HCT116 (cell line): ENCODE measurements at regions not wholly inside any gene's neighbourhood (a gene's known extent, or its start where the extent isn't known, plus 50 kb on each side); places are given as distances from the start of the nearest gene placed in this dataset.

Source experiments
- ATAC-seq: fragments of 200-7000 bp; cut with Tn5 transposase; 2 replicates; pipeline ENCODE4 v1.9.1; 2020; ENCODE audit warnings: mild to moderate bottlenecking, moderate library complexity
- BruUV-seq: library from RNA; stranded (reverse); fragments of 400-500 nt; replicated peaks from 2 replicates; lab custom pipeline; 2021; lab: Mats Ljungman, UMichigan
- CTCF ChIA-PET: fragments of 300-600 bp; sonication (Branson Sonifier 250); formaldehyde crosslinking; loops from one replicate; lab custom pipeline; 2021; ENCODE audit warnings: antibody characterized with exemption; lab: Charles Lee
- POLR2A ChIA-PET: fragments of 300-600, 350-600 bp; sonication (Branson Sonifier 250); formaldehyde crosslinking; loops from one replicate; lab custom pipeline; 2021; ENCODE audit warnings: antibody characterized with exemption; lab: Charles Lee
- RAD21 ChIA-PET, 2 experiments: fragments of 300-600 bp; sonication (Branson Sonifier 250); formaldehyde crosslinking; loops; one replicate each; lab custom pipeline; 2023; ENCODE audit warnings: low total read pairs in 2 of 2; ENCODE audit not compliant: uncharacterized antibody in 2 of 2, unreplicated experiment in 2 of 2, low non-redundant PET in 1 of 2; lab: Charles Lee
- DNase-seq: peaks from one replicate; pipeline ENCODE4 v3.0.0-alpha.2; 2010; ENCODE audit warnings: low read depth, low spot score
- H2AFZ ChIP-seq: fragments of 200-600 bp; shearing (Covaris generic), sonication (generic); 2 replicates; pipeline ENCODE4 v1.6.1; 2017; ENCODE audit warnings: low read depth, mixed run types, mixed read lengths, antibody characterized with exemption, low read length; ENCODE audit not compliant: poor library complexity, severe bottlenecking
- H3K27ac ChIP-seq: 2 replicates; pipeline ENCODE4 v1.5.1; 2012; ENCODE audit warnings: low read depth, low read length
- H3K27me3 ChIP-seq: fragments of 200-600 bp; sonication (generic); 2 replicates; pipeline ENCODE4 v1.6.1; 2016; ENCODE audit warnings: mixed run types, low read length, mixed read lengths; ENCODE audit not compliant: insufficient read depth
- H3K36me3 ChIP-seq, 2 experiments: fragments of 200-500 bp in 1 of 2; fragments of 200-600 bp in 1 of 2; sonication (Bioruptor generic) in 1 of 2; sonication (generic) in 1 of 2; 2 replicates each; pipeline versions ENCODE4 v1.5.1 to v1.6.1; 2014 to 2016; ENCODE audit warnings: low read length in 2 of 2, inconsistent platforms in 1 of 2, mixed read lengths in 1 of 2, mixed run types in 1 of 2; ENCODE audit not compliant: insufficient read depth in 2 of 2, control insufficient read depth in 1 of 2
- H3K4me1 ChIP-seq, 2 experiments: fragments of 200-600 bp in 1 of 2; sonication (generic) in 1 of 2; 2 replicates each; pipeline versions ENCODE4 v1.5.1 to v1.6.1; 2012 to 2017; ENCODE audit warnings: low read length in 2 of 2, inconsistent platforms in 1 of 2, mild to moderate bottlenecking in 1 of 2, mixed read lengths in 1 of 2, mixed run types in 1 of 2, moderate library complexity in 1 of 2; ENCODE audit not compliant: insufficient read depth in 2 of 2, control insufficient read depth in 1 of 2
- H3K4me2 ChIP-seq: fragments of 200-600 bp; sonication (generic); 2 replicates; pipeline ENCODE4 v1.6.1; 2017; ENCODE audit warnings: mixed run types, low read length, mixed read lengths
- H3K4me3 ChIP-seq, 2 experiments: fragments of 200-600 bp in 1 of 2; sonication (generic) in 1 of 2; replicated peaks in 1 of 2; 2 replicates each; pipeline ENCODE4 v1.5.1; 2011 to 2016; ENCODE audit warnings: low read length in 2 of 2, control low read depth in 1 of 2, low read depth in 1 of 2, mild to moderate bottlenecking in 1 of 2, mixed read lengths in 1 of 2, mixed run types in 1 of 2
- H3K79me2 ChIP-seq: fragments of 200-600 bp; sonication (generic); 2 replicates; pipeline ENCODE4 v1.6.1; 2017; ENCODE audit warnings: mild to moderate bottlenecking, mixed run types, low read length, moderate library complexity, mixed read lengths; ENCODE audit not compliant: insufficient read depth
- H3K9ac ChIP-seq: fragments of 200-600 bp; sonication (generic); 2 replicates; pipeline ENCODE4 v1.6.1; 2016; ENCODE audit warnings: low read length, mixed read lengths
- H3K9me2 ChIP-seq: fragments of 200-600 bp; sonication (generic), shearing (Covaris generic); 2 replicates; pipeline ENCODE4 v1.6.1; 2017; ENCODE audit warnings: mixed run types, mild to moderate bottlenecking, moderate library complexity; ENCODE audit not compliant: insufficient read depth
- H3K9me3 ChIP-seq, 2 experiments: fragments of 200-500 bp in 1 of 2; fragments of 200-600 bp in 1 of 2; sonication (Bioruptor generic) in 1 of 2; sonication (generic) in 1 of 2; 2 replicates each; pipeline ENCODE4 v1.6.1; 2014 to 2017; ENCODE audit warnings: low read length in 2 of 2, mixed read lengths in 2 of 2, inconsistent platforms in 1 of 2, low read depth in 1 of 2, mild to moderate bottlenecking in 1 of 2, mixed run types in 1 of 2, moderate library complexity in 1 of 2; ENCODE audit not compliant: control insufficient read depth in 1 of 2, insufficient read depth in 1 of 2
- H4K20me1 ChIP-seq: fragments of 200-600 bp; sonication (generic), shearing (Covaris generic); 2 replicates; pipeline ENCODE4 v1.6.1; 2017; ENCODE audit warnings: mixed run types, mild to moderate bottlenecking, moderate library complexity; ENCODE audit not compliant: insufficient read depth
- CEBPB ChIP-seq: IDR thresholded peaks from 2 replicates; pipeline ENCODE4 v1.6.1; 2012; ENCODE audit warnings: low read depth
- EGR1 ChIP-seq: IDR thresholded peaks from 2 replicates; pipeline ENCODE4 v1.6.1; 2012; ENCODE audit warnings: low read depth
- ELF1 ChIP-seq: IDR thresholded peaks from 2 replicates; pipeline ENCODE4 v1.6.1; 2012; ENCODE audit warnings: low read depth, borderline replicate concordance
- FOSL1 ChIP-seq: IDR thresholded peaks from 2 replicates; pipeline ENCODE4 v1.6.1; 2012; ENCODE audit warnings: low read depth
- JUND ChIP-seq: IDR thresholded peaks from 2 replicates; pipeline ENCODE4 v1.6.1; 2012
- POLR2A ChIP-seq: IDR thresholded peaks from 2 replicates; pipeline ENCODE4 v1.7.0; 2011; ENCODE audit warnings: borderline replicate concordance; ENCODE audit not compliant: insufficient read depth, insufficient read length; ENCODE audit errors: extremely low read depth
- POLR2AphosphoS5 ChIP-seq: IDR thresholded peaks from 2 replicates; pipeline ENCODE4 v1.6.1; 2011; ENCODE audit warnings: mild to moderate bottlenecking, low read depth, low read length, moderate library complexity
- RAD21 ChIP-seq: IDR thresholded peaks from 2 replicates; pipeline ENCODE4 v1.6.1; 2012; ENCODE audit warnings: low read depth, mild to moderate bottlenecking
- SP1 ChIP-seq: IDR thresholded peaks from 2 replicates; pipeline ENCODE4 v1.6.1; 2012; ENCODE audit warnings: low read depth
- SRF ChIP-seq: IDR thresholded peaks from 2 replicates; pipeline ENCODE4 v1.6.1; 2012; ENCODE audit warnings: low read depth
- TCF7L2 ChIP-seq: IDR thresholded peaks from 2 replicates; pipeline ENCODE4 v1.7.0; 2011; ENCODE audit warnings: borderline replicate concordance, inconsistent platforms; ENCODE audit not compliant: insufficient read depth, insufficient read length; ENCODE audit errors: extremely low read depth
- YY1 ChIP-seq: IDR thresholded peaks from 2 replicates; pipeline ENCODE4 v1.6.1; 2011; ENCODE audit warnings: low read length, low read depth, moderate library complexity, mild to moderate bottlenecking; ENCODE audit not compliant: insufficient replicate concordance; ENCODE audit errors: extremely low read depth
- ZFX ChIP-seq: fragments of 450-650 bp; IDR thresholded peaks from 2 replicates; pipeline ENCODE4 v1.6.1; 2017
- ZNF274 ChIP-seq: fragments of 200-500 bp; sonication (Bioruptor generic); IDR thresholded peaks from 2 replicates; pipeline ENCODE4 v1.6.1; 2014; ENCODE audit warnings: mild to moderate bottlenecking, low read depth, low read length, inconsistent platforms
- intact Hi-C: fragments of 100-400 bp; cut with micrococcal nuclease; formaldehyde crosslinking; loops from 2 replicates; pipeline ENCODE4 v1.10.0; 2022
- TF ChIP-seq, protein P1 (sequence below): IDR thresholded peaks from 2 replicates; pipeline ENCODE4 v1.6.1; 2011; ENCODE audit warnings: mild to moderate bottlenecking, low read length, moderate library complexity; ENCODE audit not compliant: insufficient replicate concordance; ENCODE audit errors: extremely low read depth
- TF ChIP-seq, protein P2 (sequence below): IDR thresholded peaks from 2 replicates; pipeline ENCODE4 v1.6.1; 2012
- TF ChIP-seq, protein P3 (sequence below): IDR thresholded peaks from 2 replicates; pipeline ENCODE4 v1.6.1; 2012; ENCODE audit warnings: low read depth
- TF ChIP-seq, protein P4 (sequence below), 3 experiments: fragments of 200-600 bp in 1 of 3; sonication (generic) in 1 of 3; IDR thresholded peaks in 2 of 3; conservative IDR thresholded peaks in 1 of 3; 2 replicates each; pipeline ENCODE4 v1.5.1; 2012 to 2017; ENCODE audit warnings: low read depth in 2 of 3, low read length in 2 of 3, antibody characterized with exemption in 1 of 3, borderline replicate concordance in 1 of 3, control low read depth in 1 of 3, mild to moderate bottlenecking in 1 of 3, mixed read lengths in 1 of 3, mixed run types in 1 of 3, moderate library complexity in 1 of 3; ENCODE audit not compliant: insufficient read depth in 1 of 3
- TF ChIP-seq, protein P5 (sequence below): IDR thresholded peaks from 2 replicates; pipeline ENCODE4 v1.6.1; 2012

DNA sequence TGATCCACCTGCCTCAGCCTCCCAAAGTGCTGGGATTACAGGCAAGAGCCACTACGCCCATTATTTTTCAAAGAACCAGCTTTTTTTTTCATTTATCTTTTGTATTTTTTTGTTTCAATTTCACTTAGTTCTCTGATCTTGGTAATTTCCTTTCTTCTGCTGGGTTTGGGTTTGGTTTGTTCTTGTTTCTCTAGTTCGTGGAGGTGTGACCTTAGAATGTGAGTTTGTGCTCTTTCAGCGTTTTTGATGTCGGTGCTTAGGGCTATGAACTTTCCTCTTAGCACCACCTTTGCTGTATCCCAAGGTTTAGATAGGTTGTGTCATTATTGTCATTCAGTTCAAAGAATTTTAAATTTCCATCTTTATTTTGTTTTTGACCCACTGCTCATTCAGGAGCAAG is 86.7 kb upstream of the MSTN start:
- Histone ChIP-seq H2AFZ (no peak overlapping the region), H3K27me3 (no peaks in the 10 kb centered on the region), H3K4me2 (no peak overlapping the region), H3K9me2 (no peaks in the 10 kb centered on the region), H3K9ac (no peak overlapping the region), H3K9me3 (no peaks in the 10 kb centered on the region), H3K4me1 (no peaks in the 10 kb centered on the region), H3K79me2 (no peaks in the 10 kb centered on the region), H4K20me1 (no peaks in the 10 kb centered on the region), H3K27ac (no peak overlapping the region), H3K4me3 (no peak overlapping the region), H3K36me3 (no peaks in the 10 kb centered on the region)
- TF ChIP-seq, protein P1, sequence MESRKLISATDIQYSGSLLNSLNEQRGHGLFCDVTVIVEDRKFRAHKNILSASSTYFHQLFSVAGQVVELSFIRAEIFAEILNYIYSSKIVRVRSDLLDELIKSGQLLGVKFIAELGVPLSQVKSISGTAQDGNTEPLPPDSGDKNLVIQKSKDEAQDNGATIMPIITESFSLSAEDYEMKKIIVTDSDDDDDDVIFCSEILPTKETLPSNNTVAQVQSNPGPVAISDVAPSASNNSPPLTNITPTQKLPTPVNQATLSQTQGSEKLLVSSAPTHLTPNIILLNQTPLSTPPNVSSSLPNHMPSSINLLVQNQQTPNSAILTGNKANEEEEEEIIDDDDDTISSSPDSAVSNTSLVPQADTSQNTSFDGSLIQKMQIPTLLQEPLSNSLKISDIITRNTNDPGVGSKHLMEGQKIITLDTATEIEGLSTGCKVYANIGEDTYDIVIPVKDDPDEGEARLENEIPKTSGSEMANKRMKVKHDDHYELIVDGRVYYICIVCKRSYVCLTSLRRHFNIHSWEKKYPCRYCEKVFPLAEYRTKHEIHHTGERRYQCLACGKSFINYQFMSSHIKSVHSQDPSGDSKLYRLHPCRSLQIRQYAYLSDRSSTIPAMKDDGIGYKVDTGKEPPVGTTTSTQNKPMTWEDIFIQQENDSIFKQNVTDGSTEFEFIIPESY, result no peak
- TF ChIP-seq, protein P2, sequence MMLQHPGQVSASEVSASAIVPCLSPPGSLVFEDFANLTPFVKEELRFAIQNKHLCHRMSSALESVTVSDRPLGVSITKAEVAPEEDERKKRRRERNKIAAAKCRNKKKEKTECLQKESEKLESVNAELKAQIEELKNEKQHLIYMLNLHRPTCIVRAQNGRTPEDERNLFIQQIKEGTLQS, result no peak
- TF ChIP-seq, protein P3, sequence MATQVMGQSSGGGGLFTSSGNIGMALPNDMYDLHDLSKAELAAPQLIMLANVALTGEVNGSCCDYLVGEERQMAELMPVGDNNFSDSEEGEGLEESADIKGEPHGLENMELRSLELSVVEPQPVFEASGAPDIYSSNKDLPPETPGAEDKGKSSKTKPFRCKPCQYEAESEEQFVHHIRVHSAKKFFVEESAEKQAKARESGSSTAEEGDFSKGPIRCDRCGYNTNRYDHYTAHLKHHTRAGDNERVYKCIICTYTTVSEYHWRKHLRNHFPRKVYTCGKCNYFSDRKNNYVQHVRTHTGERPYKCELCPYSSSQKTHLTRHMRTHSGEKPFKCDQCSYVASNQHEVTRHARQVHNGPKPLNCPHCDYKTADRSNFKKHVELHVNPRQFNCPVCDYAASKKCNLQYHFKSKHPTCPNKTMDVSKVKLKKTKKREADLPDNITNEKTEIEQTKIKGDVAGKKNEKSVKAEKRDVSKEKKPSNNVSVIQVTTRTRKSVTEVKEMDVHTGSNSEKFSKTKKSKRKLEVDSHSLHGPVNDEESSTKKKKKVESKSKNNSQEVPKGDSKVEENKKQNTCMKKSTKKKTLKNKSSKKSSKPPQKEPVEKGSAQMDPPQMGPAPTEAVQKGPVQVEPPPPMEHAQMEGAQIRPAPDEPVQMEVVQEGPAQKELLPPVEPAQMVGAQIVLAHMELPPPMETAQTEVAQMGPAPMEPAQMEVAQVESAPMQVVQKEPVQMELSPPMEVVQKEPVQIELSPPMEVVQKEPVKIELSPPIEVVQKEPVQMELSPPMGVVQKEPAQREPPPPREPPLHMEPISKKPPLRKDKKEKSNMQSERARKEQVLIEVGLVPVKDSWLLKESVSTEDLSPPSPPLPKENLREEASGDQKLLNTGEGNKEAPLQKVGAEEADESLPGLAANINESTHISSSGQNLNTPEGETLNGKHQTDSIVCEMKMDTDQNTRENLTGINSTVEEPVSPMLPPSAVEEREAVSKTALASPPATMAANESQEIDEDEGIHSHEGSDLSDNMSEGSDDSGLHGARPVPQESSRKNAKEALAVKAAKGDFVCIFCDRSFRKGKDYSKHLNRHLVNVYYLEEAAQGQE, result no peak
- TF ChIP-seq SP1 (no peak), RAD21 (no peak), EGR1 (no peak), TCF7L2 (no peak), SRF (no peak), POLR2A (no peak), ZFX (no peak), JUND (no peak), YY1 (no peak), ZNF274 (no peak), ELF1 (no peak), CEBPB (no peak), FOSL1 (no peak), POLR2AphosphoS5 (no peak)
- TF ChIP-seq, protein P4, sequence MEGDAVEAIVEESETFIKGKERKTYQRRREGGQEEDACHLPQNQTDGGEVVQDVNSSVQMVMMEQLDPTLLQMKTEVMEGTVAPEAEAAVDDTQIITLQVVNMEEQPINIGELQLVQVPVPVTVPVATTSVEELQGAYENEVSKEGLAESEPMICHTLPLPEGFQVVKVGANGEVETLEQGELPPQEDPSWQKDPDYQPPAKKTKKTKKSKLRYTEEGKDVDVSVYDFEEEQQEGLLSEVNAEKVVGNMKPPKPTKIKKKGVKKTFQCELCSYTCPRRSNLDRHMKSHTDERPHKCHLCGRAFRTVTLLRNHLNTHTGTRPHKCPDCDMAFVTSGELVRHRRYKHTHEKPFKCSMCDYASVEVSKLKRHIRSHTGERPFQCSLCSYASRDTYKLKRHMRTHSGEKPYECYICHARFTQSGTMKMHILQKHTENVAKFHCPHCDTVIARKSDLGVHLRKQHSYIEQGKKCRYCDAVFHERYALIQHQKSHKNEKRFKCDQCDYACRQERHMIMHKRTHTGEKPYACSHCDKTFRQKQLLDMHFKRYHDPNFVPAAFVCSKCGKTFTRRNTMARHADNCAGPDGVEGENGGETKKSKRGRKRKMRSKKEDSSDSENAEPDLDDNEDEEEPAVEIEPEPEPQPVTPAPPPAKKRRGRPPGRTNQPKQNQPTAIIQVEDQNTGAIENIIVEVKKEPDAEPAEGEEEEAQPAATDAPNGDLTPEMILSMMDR (IDR thresholded peaks at IDR 0.05 in 2 of 3, conservative IDR thresholded peaks at IDR 0.05 in 1 of 3; ENCODE audit: borderline replicate concordance in 1 of 3, insufficient read depth in 1 of 3, low read depth in 2 of 3, low read length in 2 of 3), result no peak
- TF ChIP-seq, protein P5, sequence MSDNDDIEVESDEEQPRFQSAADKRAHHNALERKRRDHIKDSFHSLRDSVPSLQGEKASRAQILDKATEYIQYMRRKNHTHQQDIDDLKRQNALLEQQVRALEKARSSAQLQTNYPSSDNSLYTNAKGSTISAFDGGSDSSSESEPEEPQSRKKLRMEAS, result no peak
- no TSS peak for BruUV-seq
- intact Hi-C loops, result no loop called here
- POLR2A ChIA-PET, result no interaction called here
- DNase-seq (no peak), ATAC-seq (no peak)
- RAD21 ChIA-PET, result no interaction called here
- CTCF ChIA-PET, result no interaction called here
